ENCODE measurements at regions not wholly inside any gene's neighbourhood (a gene's known extent, or its start where the extent isn't known, plus 50 kb on each side); places are given as distances from the start of the nearest gene placed in this dataset.

- TF ChIP-seq CTCF (IDR thresholded peaks at IDR 0.05; ENCODE audit: insufficient read depth, low read length, poor library complexity, severe bottlenecking) (no peak), EZH2phosphoT487 (conservative IDR thresholded peaks at IDR 0.05; ENCODE audit: low read length) (no peak)
Measured at GRCh38 chr17:72069586-72070202, 51.1 kb upstream of the SOX9 start.
